NB4 (cell line): ENCODE measurements at regions not wholly inside any gene's neighbourhood (a gene's known extent, or its start where the extent isn't known, plus 50 kb on each side); places are given as distances from the start of the nearest gene placed in this dataset.

Source experiments
- POLR2A ChIP-seq: IDR thresholded peaks from 2 replicates; pipeline ENCODE4 v1.6.1; 2011; ENCODE audit warnings: mild to moderate bottlenecking; ENCODE audit not compliant: insufficient read length; ENCODE audit errors: extremely low read depth
- TF ChIP-seq, protein P1 (sequence below): IDR thresholded peaks from one replicate; pipeline ENCODE4 v1.5.1; 2012; ENCODE audit warnings: low read depth, low read length
- TF ChIP-seq, protein P2 (sequence below): IDR thresholded peaks from 2 replicates; pipeline ENCODE4 v1.6.1; 2011; ENCODE audit warnings: low read depth, low read length

DNA sequence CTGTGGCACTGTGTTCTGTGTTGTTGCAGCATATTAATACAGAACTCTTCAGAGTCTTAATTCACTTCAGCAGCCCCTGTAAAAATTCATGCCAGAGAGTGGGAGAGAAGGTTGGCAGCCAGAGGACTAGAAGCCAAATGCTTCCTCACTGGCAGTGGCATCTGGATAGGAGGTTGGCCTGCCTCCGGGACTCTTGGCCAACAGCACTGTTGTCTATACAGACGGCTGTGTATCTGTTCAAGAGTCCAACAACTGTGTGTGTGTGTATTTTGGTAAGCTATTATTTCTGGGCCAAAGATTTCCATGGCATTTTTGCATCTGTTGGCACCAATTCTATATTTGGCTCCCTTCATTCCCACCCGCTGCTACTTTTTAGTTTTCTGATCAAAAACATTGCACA is 156.0 kb upstream of the SOX2 start:
- TF ChIP-seq, protein P1, sequence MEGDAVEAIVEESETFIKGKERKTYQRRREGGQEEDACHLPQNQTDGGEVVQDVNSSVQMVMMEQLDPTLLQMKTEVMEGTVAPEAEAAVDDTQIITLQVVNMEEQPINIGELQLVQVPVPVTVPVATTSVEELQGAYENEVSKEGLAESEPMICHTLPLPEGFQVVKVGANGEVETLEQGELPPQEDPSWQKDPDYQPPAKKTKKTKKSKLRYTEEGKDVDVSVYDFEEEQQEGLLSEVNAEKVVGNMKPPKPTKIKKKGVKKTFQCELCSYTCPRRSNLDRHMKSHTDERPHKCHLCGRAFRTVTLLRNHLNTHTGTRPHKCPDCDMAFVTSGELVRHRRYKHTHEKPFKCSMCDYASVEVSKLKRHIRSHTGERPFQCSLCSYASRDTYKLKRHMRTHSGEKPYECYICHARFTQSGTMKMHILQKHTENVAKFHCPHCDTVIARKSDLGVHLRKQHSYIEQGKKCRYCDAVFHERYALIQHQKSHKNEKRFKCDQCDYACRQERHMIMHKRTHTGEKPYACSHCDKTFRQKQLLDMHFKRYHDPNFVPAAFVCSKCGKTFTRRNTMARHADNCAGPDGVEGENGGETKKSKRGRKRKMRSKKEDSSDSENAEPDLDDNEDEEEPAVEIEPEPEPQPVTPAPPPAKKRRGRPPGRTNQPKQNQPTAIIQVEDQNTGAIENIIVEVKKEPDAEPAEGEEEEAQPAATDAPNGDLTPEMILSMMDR = no peak
- TF ChIP-seq POLR2A = no peak
- TF ChIP-seq, protein P2, sequence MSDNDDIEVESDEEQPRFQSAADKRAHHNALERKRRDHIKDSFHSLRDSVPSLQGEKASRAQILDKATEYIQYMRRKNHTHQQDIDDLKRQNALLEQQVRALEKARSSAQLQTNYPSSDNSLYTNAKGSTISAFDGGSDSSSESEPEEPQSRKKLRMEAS = no peak
